Testis (tissue), 2 donors: ENCODE measurements at regions not wholly inside any gene's neighbourhood (a gene's known extent, or its start where the extent isn't known, plus 50 kb on each side); places are given as distances from the start of the nearest gene placed in this dataset.

Experiments used
- DNase-seq: peaks from one replicate; pipeline ENCODE4 v3.0.0-alpha.2; 2019
- H3K27ac ChIP-seq, 2 donors: fragments of 200-600 bp; sonication (generic); one replicate each; pipeline ENCODE4 v1.5.1; 2019
- H3K27me3 ChIP-seq: fragments of 200-600 bp; sonication (generic); one replicate; pipeline ENCODE4 v1.5.1; 2019
- H3K36me3 ChIP-seq: fragments of 200-600 bp; sonication (generic); one replicate; pipeline ENCODE4 v1.5.1; 2017; ENCODE audit warnings: low read depth; ENCODE audit errors: missing control alignments
- H3K4me1 ChIP-seq: fragments of 200-600 bp; sonication (generic); one replicate; pipeline ENCODE4 v1.5.1; 2019
- H3K4me3 ChIP-seq, 2 donors: fragments of 200-600 bp; sonication (generic); one replicate each; pipeline ENCODE4 v1.5.1; 2017 to 2019
- H3K9me3 ChIP-seq: fragments of 200-600 bp; sonication (generic); one replicate; pipeline ENCODE4 v1.5.1; 2017
- POLR2A ChIP-seq: fragments of 450-650 bp; IDR thresholded peaks from one replicate; pipeline ENCODE4 v1.6.1; 2017; ENCODE audit warnings: antibody characterized with exemption, mild to moderate bottlenecking, moderate library complexity
- WGBS, 2 donors: methylation state at CpG; one replicate each; pipeline ENCODE4 v1.1.5; 2018; 5-methylcytosine and 5-hydroxymethylcytosine counted together
- intact Hi-C: fragments of 100-400 bp; cut with DNase I; formaldehyde crosslinking; loops from one replicate; pipeline ENCODE4 v1.15.1; 2023; ENCODE audit warnings: low total_unique reads
- TF ChIP-seq, protein P1 (sequence below), 3 experiments: fragments of 450-650 bp in 2 of 3; fragments of 200-600 bp in 1 of 3; sonication (generic) in 1 of 3; IDR thresholded peaks; one replicate each; pipeline ENCODE4 v1.5.1; 2016 to 2019; ENCODE audit warnings: antibody characterized with exemption in 3 of 3, mild to moderate bottlenecking in 2 of 3, moderate library complexity in 1 of 3

DNA sequence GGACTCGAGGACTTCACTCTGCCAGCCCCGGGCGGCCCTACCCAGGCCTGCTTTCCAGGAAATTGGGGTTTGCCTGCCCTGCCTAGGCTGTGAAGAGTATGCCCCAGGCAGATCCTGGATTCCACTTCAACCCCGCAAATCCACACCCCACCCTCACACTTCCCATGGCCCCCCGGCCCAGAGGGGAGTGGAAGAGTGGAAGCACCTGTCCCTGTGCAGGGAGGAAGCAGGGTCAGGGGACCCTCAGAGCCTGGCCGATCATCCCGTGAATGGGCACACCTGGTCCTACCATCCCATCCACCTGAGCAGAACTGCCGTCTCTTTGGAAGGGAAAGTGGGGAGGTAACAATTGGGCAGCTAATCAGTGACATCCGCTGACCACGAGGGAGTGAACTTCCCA, 245.2 kb downstream of the EIPR1 start:
- intact Hi-C loops, result no loop called here
- no peaks in the 10 kb centered on the region for H3K27me3 ChIP-seq
- no peak overlapping the region for H3K27ac ChIP-seq
- H3K4me3 ChIP-seq, result no peak overlapping the region
- WGBS, 2 donors, result 88 to 93% methylated on average over 3 to 10 of the region's 10 CpGs
- H3K4me1 ChIP-seq, result no peaks in the 10 kb centered on the region
- DNase-seq, result no peak
- H3K36me3 ChIP-seq, result no peaks in the 10 kb centered on the region
- TF ChIP-seq POLR2A, result no peak
- TF ChIP-seq, protein P1, sequence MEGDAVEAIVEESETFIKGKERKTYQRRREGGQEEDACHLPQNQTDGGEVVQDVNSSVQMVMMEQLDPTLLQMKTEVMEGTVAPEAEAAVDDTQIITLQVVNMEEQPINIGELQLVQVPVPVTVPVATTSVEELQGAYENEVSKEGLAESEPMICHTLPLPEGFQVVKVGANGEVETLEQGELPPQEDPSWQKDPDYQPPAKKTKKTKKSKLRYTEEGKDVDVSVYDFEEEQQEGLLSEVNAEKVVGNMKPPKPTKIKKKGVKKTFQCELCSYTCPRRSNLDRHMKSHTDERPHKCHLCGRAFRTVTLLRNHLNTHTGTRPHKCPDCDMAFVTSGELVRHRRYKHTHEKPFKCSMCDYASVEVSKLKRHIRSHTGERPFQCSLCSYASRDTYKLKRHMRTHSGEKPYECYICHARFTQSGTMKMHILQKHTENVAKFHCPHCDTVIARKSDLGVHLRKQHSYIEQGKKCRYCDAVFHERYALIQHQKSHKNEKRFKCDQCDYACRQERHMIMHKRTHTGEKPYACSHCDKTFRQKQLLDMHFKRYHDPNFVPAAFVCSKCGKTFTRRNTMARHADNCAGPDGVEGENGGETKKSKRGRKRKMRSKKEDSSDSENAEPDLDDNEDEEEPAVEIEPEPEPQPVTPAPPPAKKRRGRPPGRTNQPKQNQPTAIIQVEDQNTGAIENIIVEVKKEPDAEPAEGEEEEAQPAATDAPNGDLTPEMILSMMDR (IDR thresholded peaks at IDR 0.05), result no peak
- H3K9me3 ChIP-seq, result no peaks in the 10 kb centered on the region

DNA sequence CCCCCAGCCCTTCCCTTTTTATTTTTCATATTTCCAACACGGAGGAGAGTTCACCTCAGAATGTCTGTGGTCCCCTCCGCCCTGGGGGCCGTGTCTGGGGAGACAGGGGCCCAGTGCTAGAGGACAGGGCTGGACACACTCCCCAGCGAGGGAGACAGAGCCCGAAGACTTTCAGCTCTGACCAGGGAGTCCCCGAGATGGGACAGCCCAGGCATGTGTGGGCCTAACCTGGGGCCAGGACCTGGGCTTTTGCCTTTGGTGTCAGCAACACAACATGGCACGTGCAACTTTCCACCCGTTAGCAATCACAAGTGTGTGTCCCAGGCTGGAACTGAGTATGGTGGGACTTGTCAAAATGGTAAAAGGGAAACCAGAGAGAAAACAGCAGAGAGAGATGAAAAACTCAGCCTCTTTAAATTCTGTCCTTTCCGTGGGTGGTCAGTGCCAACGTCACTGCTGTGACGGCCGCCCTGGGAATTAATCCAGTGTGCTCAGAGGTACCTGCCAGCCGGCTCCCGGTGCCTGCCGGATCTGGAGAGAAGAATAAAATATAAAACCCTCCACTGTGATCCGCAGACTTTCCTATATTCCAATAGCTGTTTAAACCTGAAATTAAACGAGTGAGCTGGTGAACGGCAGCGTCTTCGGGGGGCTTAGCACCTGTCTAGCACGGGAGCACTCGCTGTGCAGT, 245.8 kb downstream of the EIPR1 start:
- TF ChIP-seq POLR2A, result no peak
- TF ChIP-seq, protein P1 (IDR thresholded peaks at IDR 0.05), result no peak
- Histone ChIP-seq H3K4me3 (no peak overlapping the region), H3K27ac (no peak overlapping the region), H3K4me1 (no peaks in the 10 kb centered on the region), H3K27me3 (no peaks in the 10 kb centered on the region), H3K9me3 (no peaks in the 10 kb centered on the region), H3K36me3 (no peaks in the 10 kb centered on the region)
- 70 to 74% methylated on average over 21 to 22 of the region's 22 CpGs for WGBS, 2 donors
- no peak for DNase-seq
- intact Hi-C loops, result no loop called here

DNA sequence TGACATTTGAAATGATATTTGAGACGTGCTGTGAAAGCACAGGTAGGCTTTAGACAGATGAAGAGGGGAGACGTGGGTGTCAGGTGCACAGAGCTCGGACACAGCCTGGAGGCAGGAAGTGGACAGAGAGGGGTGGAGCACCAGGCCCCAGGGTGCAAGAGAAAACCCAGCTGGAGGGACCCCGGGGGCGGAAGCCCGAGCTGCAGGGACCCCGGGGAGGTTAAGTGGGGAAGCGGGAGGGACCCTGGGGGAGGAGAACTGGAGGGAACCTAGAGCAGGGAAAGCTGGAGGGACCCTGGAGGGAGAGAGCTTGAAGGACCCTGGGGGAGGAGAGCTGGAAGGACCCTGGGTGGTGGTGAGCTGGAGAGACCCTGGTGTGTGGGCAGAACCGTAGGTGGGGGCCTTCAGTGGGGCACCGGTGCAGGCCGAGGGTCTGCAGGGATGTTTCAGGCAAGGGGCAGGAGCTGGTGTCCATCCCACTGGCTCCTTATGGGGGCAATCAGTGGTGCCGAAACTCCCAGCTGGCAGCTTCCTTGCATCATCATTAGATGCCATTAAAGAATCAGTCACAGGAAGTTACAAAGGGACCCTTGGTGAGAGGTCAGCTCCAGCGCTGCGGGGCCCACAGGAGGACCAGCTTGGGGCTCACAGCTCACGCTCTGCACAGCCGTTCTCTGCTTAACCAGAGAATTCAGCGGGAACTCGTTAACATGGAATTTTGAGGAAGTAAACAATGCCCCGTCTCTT, 246.6 kb downstream of the EIPR1 start:
- Histone ChIP-seq H3K9me3 (no peaks in the 10 kb centered on the region), H3K4me3 (no peak overlapping the region), H3K27me3 (no peaks in the 10 kb centered on the region), H3K4me1 (no peaks in the 10 kb centered on the region), H3K36me3 (no peaks in the 10 kb centered on the region), H3K27ac (no peak overlapping the region)
- intact Hi-C loops, result no loop called here
- 66 to 68% methylated on average over 19 of the region's 19 CpGs for WGBS, 2 donors
- TF ChIP-seq, protein P1 (IDR thresholded peaks at IDR 0.05), result no peak
- no peak for TF ChIP-seq POLR2A
- DNase-seq, result no peak

DNA sequence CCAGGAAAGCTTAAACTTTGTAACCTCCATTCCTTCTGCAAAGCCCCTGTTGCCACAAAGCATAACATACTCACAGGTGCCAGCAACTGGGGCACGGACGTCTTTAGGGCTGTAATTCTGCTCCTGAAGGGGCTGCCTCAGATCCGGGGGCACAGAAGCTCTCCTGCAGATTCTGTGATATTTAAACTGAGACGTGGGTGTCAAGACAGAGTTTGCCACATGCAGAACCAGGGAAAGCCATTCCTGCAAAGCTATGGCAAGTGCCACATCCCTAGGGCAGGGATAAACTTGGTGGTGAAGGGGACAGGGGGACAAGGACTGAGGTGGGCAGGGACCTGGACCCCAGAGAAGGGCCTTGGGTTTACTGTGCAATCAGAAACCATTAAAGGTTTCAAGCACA, 247.2 kb downstream of the EIPR1 start:
- intact Hi-C loops, result no loop called here
- no peaks in the 10 kb centered on the region for H3K9me3 ChIP-seq

More for the DNA sequence above, 247.2 kb downstream of the EIPR1 start:
- no peak overlapping the region for H3K27ac ChIP-seq
- TF ChIP-seq, protein P1 (IDR thresholded peaks at IDR 0.05), result no peak
- no peak for TF ChIP-seq POLR2A
- no peaks in the 10 kb centered on the region for H3K4me1 ChIP-seq
- H3K4me3 ChIP-seq, result no peak overlapping the region
- 83 to 95% methylated on average over 4 of the region's 4 CpGs for WGBS, 2 donors
- no peak for DNase-seq
- no peaks in the 10 kb centered on the region for H3K36me3 ChIP-seq
- H3K27me3 ChIP-seq, result no peaks in the 10 kb centered on the region
